DND-41 (cell line): ENCODE measurements at regions not wholly inside any gene's neighbourhood (a gene's known extent, or its start where the extent isn't known, plus 50 kb on each side); places are given as distances from the start of the nearest gene placed in this dataset.

ENCODE experiments used
- CTCF ChIP-seq: IDR thresholded peaks from 2 replicates; pipeline ENCODE4 v1.5.1; 2012; ENCODE audit warnings: borderline replicate concordance, low read length, moderate library complexity, mild to moderate bottlenecking; ENCODE audit not compliant: poor library complexity, severe bottlenecking; ENCODE audit errors: extremely low read depth
- EZH2 ChIP-seq: IDR thresholded peaks from 3 replicates; pipeline ENCODE4 v1.6.1; 2012; ENCODE audit warnings: borderline replicate concordance, low read depth, mild to moderate bottlenecking, moderate library complexity, low read length, inconsistent platforms; ENCODE audit not compliant: severe bottlenecking

DNA sequence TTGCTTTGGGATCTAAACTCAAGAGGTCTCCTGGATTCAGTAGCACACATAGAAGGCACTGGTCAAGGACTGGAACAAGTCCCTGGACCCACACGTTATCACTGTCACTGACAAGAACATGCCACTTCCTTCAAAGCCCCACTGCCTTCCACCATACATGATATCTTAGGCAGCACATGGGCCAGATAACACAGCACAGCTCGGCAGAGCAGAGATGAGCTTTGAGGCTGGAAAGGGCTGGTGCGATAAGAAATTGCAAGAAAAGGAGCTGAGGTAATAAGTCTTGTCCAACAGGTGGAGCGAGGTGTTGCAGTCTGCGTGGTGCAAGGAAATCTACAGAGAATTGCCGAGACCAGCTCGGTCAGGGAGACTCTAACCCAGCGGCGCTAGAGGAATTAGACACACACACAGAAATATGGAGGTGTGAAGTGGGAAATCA is 139.8 kb upstream of the CDK13 start:
- TF ChIP-seq CTCF = no peak
- no peak for TF ChIP-seq EZH2
